ENCODE measurements at regions not wholly inside any gene's neighbourhood (a gene's known extent, or its start where the extent isn't known, plus 50 kb on each side); places are given as distances from the start of the nearest gene placed in this dataset.

DNA sequence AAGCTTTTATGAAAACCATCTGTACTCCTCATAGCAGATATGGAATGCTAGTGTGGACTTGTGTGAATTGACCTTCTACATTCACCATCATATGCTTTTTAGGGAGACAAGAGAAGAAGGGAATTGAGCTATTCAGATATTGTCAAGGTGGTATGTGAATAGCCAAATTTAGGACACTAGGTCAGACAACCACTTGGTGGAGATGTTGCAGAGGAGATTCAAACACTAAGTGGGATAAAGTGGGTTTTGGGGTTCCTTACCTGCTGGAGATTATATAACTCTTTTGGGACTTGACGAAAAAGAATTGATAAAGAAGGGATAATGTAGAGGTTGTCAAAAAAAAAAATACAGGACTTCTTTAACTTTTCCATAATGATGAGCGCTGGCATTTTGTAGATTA, 231.8 kb upstream of the THRB start:
- in situ Hi-C loops (cut with MboI; ENCODE audit: low pct_unique_long_range_greater_than_20kb, low sequenced_read_pairs, unreplicated experiment), result no loop called here
- TF ChIP-seq, protein P1, sequence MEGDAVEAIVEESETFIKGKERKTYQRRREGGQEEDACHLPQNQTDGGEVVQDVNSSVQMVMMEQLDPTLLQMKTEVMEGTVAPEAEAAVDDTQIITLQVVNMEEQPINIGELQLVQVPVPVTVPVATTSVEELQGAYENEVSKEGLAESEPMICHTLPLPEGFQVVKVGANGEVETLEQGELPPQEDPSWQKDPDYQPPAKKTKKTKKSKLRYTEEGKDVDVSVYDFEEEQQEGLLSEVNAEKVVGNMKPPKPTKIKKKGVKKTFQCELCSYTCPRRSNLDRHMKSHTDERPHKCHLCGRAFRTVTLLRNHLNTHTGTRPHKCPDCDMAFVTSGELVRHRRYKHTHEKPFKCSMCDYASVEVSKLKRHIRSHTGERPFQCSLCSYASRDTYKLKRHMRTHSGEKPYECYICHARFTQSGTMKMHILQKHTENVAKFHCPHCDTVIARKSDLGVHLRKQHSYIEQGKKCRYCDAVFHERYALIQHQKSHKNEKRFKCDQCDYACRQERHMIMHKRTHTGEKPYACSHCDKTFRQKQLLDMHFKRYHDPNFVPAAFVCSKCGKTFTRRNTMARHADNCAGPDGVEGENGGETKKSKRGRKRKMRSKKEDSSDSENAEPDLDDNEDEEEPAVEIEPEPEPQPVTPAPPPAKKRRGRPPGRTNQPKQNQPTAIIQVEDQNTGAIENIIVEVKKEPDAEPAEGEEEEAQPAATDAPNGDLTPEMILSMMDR (IDR thresholded peaks at IDR 0.05; ENCODE audit: extremely low read depth, insufficient read depth, missing control alignments), result no peak
- DNase-seq (ENCODE audit: low spot score), result no peak

DNA sequence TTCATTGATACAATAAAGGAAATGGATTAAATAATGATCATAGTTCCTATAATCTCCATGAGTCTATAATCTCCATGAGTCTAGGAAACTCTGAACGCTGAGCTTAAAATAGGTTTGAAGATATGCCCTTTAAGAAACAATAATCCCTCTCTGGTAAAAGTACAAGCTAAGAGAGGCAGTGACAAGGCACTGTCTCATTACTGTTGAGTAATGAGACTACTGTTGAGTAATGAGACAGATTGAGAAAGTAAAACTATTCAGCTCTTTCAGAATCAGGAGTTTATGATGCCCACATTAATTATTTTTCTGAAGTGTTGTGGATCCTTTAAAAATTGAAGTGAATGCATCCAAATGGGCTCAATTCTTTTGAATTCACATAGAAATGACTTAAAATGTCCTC, 235.5 kb upstream of the THRB start:
- no peak for DNase-seq (ENCODE audit: low spot score)
- TF ChIP-seq, protein P1 (IDR thresholded peaks at IDR 0.05; ENCODE audit: extremely low read depth, insufficient read depth, missing control alignments), result no peak
- in situ Hi-C loops (cut with MboI; ENCODE audit: low pct_unique_long_range_greater_than_20kb, low sequenced_read_pairs, unreplicated experiment), result no loop called here

DNA sequence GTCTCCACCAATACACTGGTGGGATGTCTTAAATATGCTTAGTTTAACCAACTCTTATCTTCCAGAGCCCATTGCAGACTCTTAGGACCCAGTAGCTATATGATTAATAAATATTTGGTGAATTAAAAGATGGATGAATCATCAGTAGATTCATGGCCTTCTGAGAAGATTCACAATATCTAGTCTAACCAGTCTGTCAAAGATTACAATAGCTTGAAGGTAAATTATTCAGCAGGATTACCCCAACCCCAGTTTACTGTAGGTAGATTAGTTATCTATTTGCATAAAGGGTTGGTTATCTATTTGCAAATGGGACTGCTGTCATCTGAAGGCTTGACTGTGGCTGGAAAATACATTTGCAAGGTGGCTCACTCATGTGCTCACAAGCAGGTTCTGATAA, 239.4 kb upstream of the THRB start:
- TF ChIP-seq, protein P1 (IDR thresholded peaks at IDR 0.05; ENCODE audit: extremely low read depth, insufficient read depth, missing control alignments), result no peak
- in situ Hi-C loops (cut with MboI; ENCODE audit: low pct_unique_long_range_greater_than_20kb, low sequenced_read_pairs, unreplicated experiment), result no loop called here
- DNase-seq (ENCODE audit: low spot score), result no peak

DNA sequence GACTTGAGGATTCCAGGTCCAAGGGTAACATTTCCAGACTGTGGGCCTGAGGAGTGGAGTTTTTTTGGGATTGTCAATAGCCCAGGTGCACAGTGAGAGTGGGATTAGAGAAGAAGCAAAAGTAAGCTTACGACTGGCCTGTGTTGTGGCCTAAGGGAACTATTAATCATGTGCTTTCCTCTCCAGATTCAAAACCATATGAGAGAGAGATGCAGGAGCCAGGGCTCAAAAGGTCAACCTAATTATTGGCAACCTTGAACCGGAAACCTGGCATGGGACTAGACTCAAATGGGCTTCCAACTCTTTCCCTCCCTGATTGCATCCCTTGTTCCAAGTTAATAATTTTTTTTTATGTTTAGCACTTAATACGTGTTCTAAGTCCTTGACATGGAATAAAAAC, 242.1 kb upstream of the THRB start:
- in situ Hi-C loops (cut with MboI; ENCODE audit: low pct_unique_long_range_greater_than_20kb, low sequenced_read_pairs, unreplicated experiment), result no loop called here
- no peak for DNase-seq (ENCODE audit: low spot score)
- TF ChIP-seq, protein P1 (IDR thresholded peaks at IDR 0.05; ENCODE audit: extremely low read depth, insufficient read depth, missing control alignments), result no peak

DNA sequence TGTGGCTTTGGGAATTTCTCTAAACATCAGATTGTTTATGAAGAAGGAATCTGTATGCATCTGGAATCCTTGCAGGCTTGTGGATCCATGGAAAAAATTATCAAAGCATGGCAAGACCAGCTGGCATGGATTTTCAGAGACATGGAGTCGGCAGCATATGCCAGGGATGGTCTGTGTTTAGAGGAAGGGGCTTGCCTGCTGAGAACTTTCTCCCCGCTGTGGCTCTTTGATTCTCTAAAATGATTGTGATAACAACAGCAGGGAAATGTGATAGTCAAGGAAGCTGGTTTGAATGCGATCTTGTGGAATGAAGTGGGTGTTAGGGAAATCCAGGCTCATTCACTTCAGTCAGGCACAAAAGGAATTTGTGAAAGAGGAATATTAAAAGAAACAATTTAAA, 245.7 kb upstream of the THRB start:
- in situ Hi-C loops (cut with MboI; ENCODE audit: low pct_unique_long_range_greater_than_20kb, low sequenced_read_pairs, unreplicated experiment), result no loop called here
- TF ChIP-seq, protein P1 (IDR thresholded peaks at IDR 0.05; ENCODE audit: extremely low read depth, insufficient read depth, missing control alignments), result no peak
- no peak for DNase-seq (ENCODE audit: low spot score)

DNA sequence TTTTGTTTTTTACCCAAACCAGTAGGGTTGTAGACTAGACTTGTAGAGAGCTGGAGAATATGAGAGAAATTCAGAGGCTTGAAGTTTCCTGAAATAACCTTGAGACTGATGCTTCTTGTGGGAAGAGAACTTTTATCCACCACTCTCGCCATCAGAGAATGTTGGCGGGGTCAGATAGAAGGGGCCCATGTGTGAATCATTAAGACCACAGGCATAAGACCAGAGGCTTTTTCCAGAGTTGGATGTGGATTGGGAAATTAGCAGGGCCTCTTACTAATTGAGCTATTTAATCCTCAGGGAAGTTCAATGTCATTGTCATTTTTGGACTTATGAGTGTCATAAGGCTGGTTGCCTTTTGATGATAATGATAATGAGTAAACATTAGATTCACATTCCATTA, 246.9 kb upstream of the THRB start:
- no peak for DNase-seq (ENCODE audit: low spot score)
- in situ Hi-C loops (cut with MboI; ENCODE audit: low pct_unique_long_range_greater_than_20kb, low sequenced_read_pairs, unreplicated experiment), result no loop called here
- TF ChIP-seq, protein P1 (IDR thresholded peaks at IDR 0.05; ENCODE audit: extremely low read depth, insufficient read depth, missing control alignments), result no peak

DNA sequence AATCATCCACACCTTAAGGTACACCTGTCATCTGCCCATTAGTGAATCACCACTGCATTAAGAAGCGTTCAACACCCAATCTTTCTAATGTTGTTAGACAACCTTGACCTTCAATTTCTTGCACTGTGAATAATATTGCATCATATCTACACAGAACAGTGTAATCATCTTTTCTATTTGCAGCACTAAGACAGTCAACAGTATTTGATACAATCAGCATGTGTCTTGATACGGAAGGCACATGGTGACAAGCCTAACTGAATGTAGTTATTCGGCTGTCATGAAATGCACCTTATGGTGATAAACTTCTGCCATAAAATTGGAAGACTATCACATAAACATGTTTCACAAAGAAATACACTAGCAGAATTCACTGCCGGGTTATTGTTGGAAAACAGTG, 253.9 kb upstream of the THRB start:
- in situ Hi-C loops (cut with MboI; ENCODE audit: low pct_unique_long_range_greater_than_20kb, low sequenced_read_pairs, unreplicated experiment), result no loop called here
- DNase-seq (ENCODE audit: low spot score), result no peak
- TF ChIP-seq, protein P1 (IDR thresholded peaks at IDR 0.05; ENCODE audit: extremely low read depth, insufficient read depth, missing control alignments), result no peak

Data from GM13977 (cell line).